Bronchial epithelial cell (primary cell): ENCODE measurements at regions not wholly inside any gene's neighbourhood (a gene's known extent, or its start where the extent isn't known, plus 50 kb on each side); places are given as distances from the start of the nearest gene placed in this dataset.
"Not testable (repeated sequence)": the region's sequence is repeated elsewhere in the genome, so short reads cannot be mapped to it uniquely, and the experiment has no call there.

Experiments used
- DNase-seq: peaks from one replicate; pipeline ENCODE4 v3.0.0-alpha.2; 2010; ENCODE audit warnings: low read depth
- FAIRE-seq: peaks from 2 replicates; lab custom pipeline; 2011; peaks lifted over from hg19 to GRCh38; lab: Jason Lieb, UNC
- H3K27me3 ChIP-seq: 2 replicates; pipeline ENCODE4 v1.5.1; 2011; ENCODE audit warnings: low read length; ENCODE audit not compliant: control insufficient read depth, insufficient read depth
- H3K36me3 ChIP-seq: 2 replicates; pipeline ENCODE4 v1.5.1; 2011; ENCODE audit warnings: low read length; ENCODE audit not compliant: control insufficient read depth, insufficient read depth
- H3K4me3 ChIP-seq: 2 replicates; pipeline ENCODE4 v1.5.1; 2011; ENCODE audit warnings: mild to moderate bottlenecking, low read depth, low read length, control low read depth
- TF ChIP-seq, protein P1 (sequence below): IDR thresholded peaks from 2 replicates; pipeline ENCODE4 v1.5.1; 2011; ENCODE audit warnings: mild to moderate bottlenecking, moderate library complexity, low read length, control low read depth, inconsistent platforms; ENCODE audit not compliant: insufficient read depth, severe bottlenecking

DNA sequence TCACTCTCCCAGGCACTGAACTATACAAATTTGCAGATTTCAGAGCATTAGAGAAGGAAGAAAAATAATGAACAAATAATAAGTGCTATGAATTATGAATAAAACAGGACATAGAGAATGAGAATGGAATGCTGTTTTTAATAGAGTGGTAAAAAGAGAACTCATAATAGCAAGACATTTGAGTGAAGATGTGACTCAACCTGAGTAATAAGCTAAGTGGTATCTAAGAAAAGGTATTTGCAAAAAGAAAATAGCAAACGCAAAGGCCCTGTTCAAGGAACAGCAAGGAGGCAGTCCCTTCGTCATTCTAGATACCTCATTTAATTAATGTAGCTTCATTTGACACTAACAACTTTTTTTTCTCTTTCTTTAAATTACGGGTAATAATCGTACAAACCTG lies 1910.0 kb upstream of the TENM3 start:
- Histone ChIP-seq H3K36me3 (no peaks in the 10 kb centered on the region), H3K27me3 (no peaks in the 10 kb centered on the region), H3K4me3 (no peak overlapping the region)
- no peak for FAIRE-seq
- TF ChIP-seq, protein P1, sequence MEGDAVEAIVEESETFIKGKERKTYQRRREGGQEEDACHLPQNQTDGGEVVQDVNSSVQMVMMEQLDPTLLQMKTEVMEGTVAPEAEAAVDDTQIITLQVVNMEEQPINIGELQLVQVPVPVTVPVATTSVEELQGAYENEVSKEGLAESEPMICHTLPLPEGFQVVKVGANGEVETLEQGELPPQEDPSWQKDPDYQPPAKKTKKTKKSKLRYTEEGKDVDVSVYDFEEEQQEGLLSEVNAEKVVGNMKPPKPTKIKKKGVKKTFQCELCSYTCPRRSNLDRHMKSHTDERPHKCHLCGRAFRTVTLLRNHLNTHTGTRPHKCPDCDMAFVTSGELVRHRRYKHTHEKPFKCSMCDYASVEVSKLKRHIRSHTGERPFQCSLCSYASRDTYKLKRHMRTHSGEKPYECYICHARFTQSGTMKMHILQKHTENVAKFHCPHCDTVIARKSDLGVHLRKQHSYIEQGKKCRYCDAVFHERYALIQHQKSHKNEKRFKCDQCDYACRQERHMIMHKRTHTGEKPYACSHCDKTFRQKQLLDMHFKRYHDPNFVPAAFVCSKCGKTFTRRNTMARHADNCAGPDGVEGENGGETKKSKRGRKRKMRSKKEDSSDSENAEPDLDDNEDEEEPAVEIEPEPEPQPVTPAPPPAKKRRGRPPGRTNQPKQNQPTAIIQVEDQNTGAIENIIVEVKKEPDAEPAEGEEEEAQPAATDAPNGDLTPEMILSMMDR: no peak
- peak; percentile 67 for DNase-seq

DNA sequence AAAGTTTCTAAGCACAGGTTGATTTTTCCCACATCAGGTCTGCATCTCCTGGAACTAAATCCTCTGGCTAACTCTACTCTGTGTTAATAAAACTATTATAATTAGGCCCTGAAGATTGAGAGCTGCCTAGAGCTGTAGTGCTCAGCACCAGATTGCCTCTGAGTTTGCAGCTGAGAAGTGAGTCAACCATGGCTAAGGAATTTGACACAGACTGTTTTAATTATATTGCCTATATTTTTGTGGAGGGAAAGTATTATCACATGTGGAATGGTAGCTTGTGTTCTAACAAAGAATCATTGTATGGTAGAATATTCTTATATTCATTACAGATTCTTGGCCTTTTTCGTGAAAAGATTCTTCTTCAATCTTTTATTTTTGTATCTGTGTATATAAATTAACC lies 1907.6 kb upstream of the TENM3 start:
- FAIRE-seq (no peak), DNase-seq (no peak)
- TF ChIP-seq, protein P1: no peak
- H3K36me3 ChIP-seq: no peaks in the 10 kb centered on the region
- H3K4me3 ChIP-seq: no peak overlapping the region
- no peaks in the 10 kb centered on the region for H3K27me3 ChIP-seq

GRCh38 chr4:180336494-180337090 lies 1906.6 kb upstream of the TENM3 start:
- FAIRE-seq (no peak), DNase-seq (peak; percentile 1)
- H3K27me3 ChIP-seq: no peaks in the 10 kb centered on the region

DNA sequence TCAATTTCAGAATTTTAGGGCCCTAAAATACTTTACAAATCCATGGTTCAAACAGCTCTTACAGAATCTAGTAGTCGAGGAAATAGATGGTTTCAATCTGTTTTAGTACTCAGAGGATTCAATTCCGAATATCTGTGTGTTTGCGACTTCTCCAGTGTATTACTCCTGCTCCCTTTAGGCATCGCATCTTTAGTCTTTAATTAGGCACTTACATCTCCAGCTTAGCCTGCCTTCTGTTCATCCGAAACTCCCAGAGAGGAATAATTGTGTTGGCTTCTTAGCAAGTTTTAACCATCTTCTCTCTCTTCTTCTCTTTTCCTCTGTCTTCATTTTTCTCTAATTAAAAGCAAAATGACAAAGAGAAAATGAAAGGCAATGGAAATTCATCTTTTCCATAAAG lies 1901.3 kb upstream of the TENM3 start:
- no peaks in the 10 kb centered on the region for H3K27me3 ChIP-seq
- no peaks in the 10 kb centered on the region for H3K36me3 ChIP-seq
- FAIRE-seq: no peak
- no peak for DNase-seq
- no peak overlapping the region for H3K4me3 ChIP-seq
- TF ChIP-seq, protein P1: no peak

More at GRCh38 chr4:180336494-180337090, 1906.6 kb upstream of the TENM3 start:
- TF ChIP-seq, protein P1: no peak
- Histone ChIP-seq H3K4me3 (no peak overlapping the region), H3K36me3 (no peaks in the 10 kb centered on the region)

DNA sequence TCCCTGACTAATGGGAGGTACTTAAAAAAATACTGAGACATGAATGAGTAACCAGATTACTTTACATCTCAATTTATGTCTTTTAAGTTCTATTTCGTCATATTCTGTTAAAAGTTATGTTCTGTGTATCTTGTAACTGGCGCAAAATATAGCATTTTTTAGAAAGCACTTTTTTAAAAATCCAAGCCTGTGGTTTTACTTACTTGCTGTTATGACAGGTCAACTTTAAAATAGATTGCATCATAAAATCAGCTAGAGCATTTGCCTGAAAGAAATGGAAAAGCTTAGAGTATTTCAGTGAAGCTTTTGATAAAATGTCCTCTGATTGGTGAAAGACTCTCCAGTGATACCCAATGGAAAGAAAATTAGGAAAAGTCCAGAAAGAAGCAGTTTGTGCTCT lies 1892.3 kb upstream of the TENM3 start:
- FAIRE-seq: no peak
- no peak for DNase-seq
- TF ChIP-seq, protein P1: no peak
- H3K36me3 ChIP-seq: no peaks in the 10 kb centered on the region
- H3K27me3 ChIP-seq: no peaks in the 10 kb centered on the region
- H3K4me3 ChIP-seq: no peak overlapping the region

- Histone ChIP-seq H3K36me3 (no peaks in the 10 kb centered on the region), H3K4me3 (no peak overlapping the region), H3K27me3 (no peaks in the 10 kb centered on the region)
- FAIRE-seq (no peak), DNase-seq (no peak)
- TF ChIP-seq, protein P1: no peak
These were observed 1886.4 kb upstream of the TENM3 start for GRCh38 chr4:180356766-180357165.

DNA sequence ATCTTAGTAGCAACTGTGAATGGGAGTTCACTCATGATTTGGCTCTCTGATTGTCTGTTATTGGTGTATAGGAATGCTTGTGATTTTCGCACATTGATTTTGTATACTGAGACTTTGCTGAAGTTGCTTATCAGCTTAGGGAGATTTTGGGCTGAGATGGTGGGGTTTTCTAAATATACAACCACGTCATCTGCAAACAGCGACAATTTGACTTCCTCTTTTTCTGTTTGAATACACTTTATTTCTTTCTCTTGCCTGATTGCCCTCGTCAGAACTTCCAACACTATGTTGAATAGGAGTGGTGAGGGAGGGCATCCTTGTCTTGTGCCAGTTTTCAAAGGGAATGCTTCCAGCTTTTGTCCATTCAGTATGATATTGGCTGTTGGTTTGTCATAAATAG lies 1883.1 kb upstream of the TENM3 start:
- not testable (repeated sequence) for H3K4me3 ChIP-seq, H3K27me3 ChIP-seq, DNase-seq, FAIRE-seq, H3K36me3 ChIP-seq
